Natural killer cell (primary cell): ENCODE measurements at regions not wholly inside any gene's neighbourhood (a gene's known extent, or its start where the extent isn't known, plus 50 kb on each side); places are given as distances from the start of the nearest gene placed in this dataset.
A peak's percentile ranks its signal among the peaks of the same experiment; 100 is the strongest.
"Not testable (repeated sequence)": the region's sequence is repeated elsewhere in the genome, so short reads cannot be mapped to it uniquely, and the experiment has no call there.

Experiments
- ATAC-seq, 3 donors: fragments of 150-1000 bp in 2 of 3; fragments of 200-7000 bp in 1 of 3; cut with Tn5 transposase; 1 replicate in 1 of 3; 2 replicates in 2 of 3; pipeline ENCODE4 v1.10.0; 2021; ENCODE audit warnings: mild to moderate bottlenecking in 2 of 3, moderate library complexity in 2 of 3
- DNase-seq, 2 donors: peaks; one replicate each; pipeline versions ENCODE4 v3.0.0 to v3.0.0-alpha.2; 2013 to 2021; ENCODE audit warnings: mixed read lengths in 1 of 2
- H3K27ac ChIP-seq: one replicate; pipeline ENCODE4 v1.5.1; 2013; ENCODE audit warnings: mild to moderate bottlenecking, low read length
- H3K27me3 ChIP-seq: one replicate; pipeline ENCODE4 v1.6.1; 2013; ENCODE audit warnings: low read length; ENCODE audit not compliant: control insufficient read depth, insufficient read depth
- H3K36me3 ChIP-seq: one replicate; pipeline ENCODE4 v1.6.1; 2013; ENCODE audit warnings: low read length; ENCODE audit not compliant: control insufficient read depth, insufficient read depth
- H3K4me1 ChIP-seq: one replicate; pipeline ENCODE4 v1.6.1; 2013; ENCODE audit warnings: low read length; ENCODE audit not compliant: control insufficient read depth, insufficient read depth
- H3K4me3 ChIP-seq: one replicate; pipeline ENCODE4 v1.5.1; 2013; ENCODE audit warnings: low read length
- H3K9me3 ChIP-seq: one replicate; pipeline ENCODE4 v1.6.1; 2013; ENCODE audit warnings: low read length; ENCODE audit not compliant: control insufficient read depth, insufficient read depth
- H3K27ac Mint-ChIP-seq, 2 donors: one replicate each; pipeline ENCODE4 v1.8.0; 2022; ENCODE audit warnings: mild to moderate bottlenecking in 2 of 2, mixed read lengths in 2 of 2, moderate library complexity in 1 of 2
- H3K27me3 Mint-ChIP-seq, 2 donors: one replicate each; pipeline ENCODE4 v1.8.0; 2022; ENCODE audit warnings: low read depth in 2 of 2, mixed read lengths in 2 of 2
- H3K36me3 Mint-ChIP-seq: one replicate; pipeline ENCODE4 v1.8.0; 2022; ENCODE audit warnings: mixed read lengths
- H3K4me1 Mint-ChIP-seq, 2 donors: one replicate each; pipeline ENCODE4 v1.8.0; 2022; ENCODE audit warnings: mixed read lengths in 2 of 2
- H3K4me3 Mint-ChIP-seq: one replicate; pipeline ENCODE4 v1.8.0; 2022; ENCODE audit warnings: mild to moderate bottlenecking, moderate library complexity, mixed read lengths
- H3K9me3 Mint-ChIP-seq, 2 donors: one replicate each; pipeline ENCODE4 v1.8.0; 2022; ENCODE audit warnings: mixed read lengths in 2 of 2
- WGBS: methylation state at CpG from one replicate; pipeline ENCODE4 v1.1.7; 2013; ENCODE audit warnings: missing lambda C conversion rate; ENCODE audit not compliant: insufficient coverage; 5-methylcytosine and 5-hydroxymethylcytosine counted together
- intact Hi-C: fragments of 100-400 bp; cut with micrococcal nuclease; formaldehyde crosslinking; loops from one replicate; pipeline ENCODE4 v1.14.2; 2022
- TF ChIP-seq, protein P1 (sequence below): fragments of 200-600 bp; IDR thresholded peaks from one replicate; pipeline ENCODE4 v1.8.0; 2022; ENCODE audit warnings: antibody characterized with exemption

DNA sequence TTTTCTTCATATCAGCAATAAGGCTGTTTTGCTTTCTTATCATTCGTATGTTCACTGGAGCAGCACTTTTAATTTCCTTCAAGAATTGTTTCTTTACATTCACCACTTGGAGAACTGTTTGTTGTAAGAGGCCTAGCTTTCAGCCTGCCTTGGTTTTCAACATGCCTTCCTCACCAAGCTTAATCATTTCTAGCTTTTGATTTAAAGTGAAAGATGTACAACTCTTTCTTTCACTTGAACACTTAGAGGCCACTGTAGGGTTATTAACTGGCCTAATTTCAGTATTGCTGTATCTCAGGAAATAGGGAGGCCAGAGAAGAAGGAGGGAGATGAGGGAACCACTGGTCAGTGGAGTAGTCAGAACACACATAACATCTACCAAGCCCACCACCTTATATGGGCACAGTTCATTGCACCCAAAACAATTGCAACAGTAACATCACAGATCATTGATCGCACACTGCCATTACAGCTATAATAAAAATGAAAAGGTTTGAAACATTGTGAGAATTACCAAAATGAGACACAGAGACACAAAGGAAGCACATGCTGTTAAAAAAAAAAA, 181.4 kb upstream of the TUBA3C start:
- DNase-seq (no peak), ATAC-seq (no peak)
- H3K27me3 Mint-ChIP-seq: no peaks in the 10 kb centered on the region
- no peak overlapping the region for H3K4me3 Mint-ChIP-seq
- intact Hi-C loops: no loop called here
- TF ChIP-seq, protein P1, sequence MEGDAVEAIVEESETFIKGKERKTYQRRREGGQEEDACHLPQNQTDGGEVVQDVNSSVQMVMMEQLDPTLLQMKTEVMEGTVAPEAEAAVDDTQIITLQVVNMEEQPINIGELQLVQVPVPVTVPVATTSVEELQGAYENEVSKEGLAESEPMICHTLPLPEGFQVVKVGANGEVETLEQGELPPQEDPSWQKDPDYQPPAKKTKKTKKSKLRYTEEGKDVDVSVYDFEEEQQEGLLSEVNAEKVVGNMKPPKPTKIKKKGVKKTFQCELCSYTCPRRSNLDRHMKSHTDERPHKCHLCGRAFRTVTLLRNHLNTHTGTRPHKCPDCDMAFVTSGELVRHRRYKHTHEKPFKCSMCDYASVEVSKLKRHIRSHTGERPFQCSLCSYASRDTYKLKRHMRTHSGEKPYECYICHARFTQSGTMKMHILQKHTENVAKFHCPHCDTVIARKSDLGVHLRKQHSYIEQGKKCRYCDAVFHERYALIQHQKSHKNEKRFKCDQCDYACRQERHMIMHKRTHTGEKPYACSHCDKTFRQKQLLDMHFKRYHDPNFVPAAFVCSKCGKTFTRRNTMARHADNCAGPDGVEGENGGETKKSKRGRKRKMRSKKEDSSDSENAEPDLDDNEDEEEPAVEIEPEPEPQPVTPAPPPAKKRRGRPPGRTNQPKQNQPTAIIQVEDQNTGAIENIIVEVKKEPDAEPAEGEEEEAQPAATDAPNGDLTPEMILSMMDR: no peak
- H3K36me3 Mint-ChIP-seq: no peaks in the 10 kb centered on the region
- Histone ChIP-seq H3K27ac (no peak overlapping the region), H3K36me3 (no peaks in the 10 kb centered on the region), H3K4me1 (no peaks in the 10 kb centered on the region), H3K4me3 (no peak overlapping the region), H3K27me3 (no peaks in the 10 kb centered on the region), H3K9me3 (no peaks in the 10 kb centered on the region)
- H3K9me3 Mint-ChIP-seq: no peaks in the 10 kb centered on the region
- H3K27ac Mint-ChIP-seq: no peak overlapping the region
- 17% methylated on average over 2 of the region's 2 CpGs for WGBS
- H3K4me1 Mint-ChIP-seq: no peaks in the 10 kb centered on the region

DNA sequence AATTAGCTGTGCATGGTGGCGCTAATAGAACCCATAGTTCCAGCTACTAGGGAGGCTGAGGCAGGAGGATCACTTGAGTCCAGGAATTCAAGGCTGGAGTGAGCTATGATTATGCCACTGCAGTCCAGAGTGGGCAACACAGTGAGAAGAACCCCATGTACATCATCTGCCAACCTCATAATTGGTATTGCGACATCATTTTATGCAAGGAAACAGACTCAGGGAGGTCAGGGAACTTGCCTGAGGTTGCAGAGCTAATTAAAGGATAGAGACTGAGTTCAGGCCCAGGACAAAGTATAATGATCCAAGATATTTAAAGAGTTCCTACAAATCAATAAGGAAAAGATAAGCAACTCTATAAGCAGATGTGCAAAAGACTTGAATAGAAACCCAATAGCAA, 178.1 kb upstream of the TUBA3C start:
- H3K4me3 ChIP-seq, H3K27ac Mint-ChIP-seq, intact Hi-C loops, H3K36me3 ChIP-seq, H3K9me3 ChIP-seq, H3K4me1 ChIP-seq, H3K27ac ChIP-seq, H3K9me3 Mint-ChIP-seq, H3K36me3 Mint-ChIP-seq, H3K4me3 Mint-ChIP-seq, H3K4me1 Mint-ChIP-seq, H3K27me3 ChIP-seq, DNase-seq, ATAC-seq, H3K27me3 Mint-ChIP-seq: not testable (repeated sequence)
- 84% methylated on average over 2 of the region's 2 CpGs for WGBS

DNA sequence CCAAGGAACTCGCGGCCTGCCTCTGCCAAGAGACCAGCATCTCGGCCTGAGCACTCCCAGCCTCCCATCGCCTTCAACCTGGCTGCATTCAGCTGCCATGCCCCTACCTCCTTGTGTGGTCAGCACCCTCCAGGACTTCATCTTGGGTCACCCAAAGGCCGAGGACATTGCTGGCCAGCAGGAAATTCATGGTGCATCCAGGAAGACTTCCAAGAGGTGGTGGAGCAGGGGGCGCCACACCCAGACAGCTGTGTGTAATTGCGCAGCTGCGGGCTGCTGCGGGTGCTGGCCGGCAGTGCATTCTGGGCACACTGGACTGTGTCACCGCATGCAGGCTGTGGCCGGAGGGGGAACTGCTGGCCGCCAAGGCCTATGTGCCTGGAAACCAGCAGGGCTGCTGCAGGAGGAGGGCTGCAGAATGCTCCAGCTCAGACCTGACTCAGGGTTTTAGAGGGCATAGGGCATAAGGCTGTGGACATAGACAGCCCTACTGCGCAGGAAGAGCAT, 164.3 kb upstream of the TUBA3C start:
- WGBS: 91% methylated on average over 14 of the region's 14 CpGs
- ATAC-seq: no peak
- Mint-ChIP-seq H3K36me3 (no peaks in the 10 kb centered on the region), H3K4me3 (no peak overlapping the region), H3K27ac (no peak overlapping the region), H3K9me3 (no peaks in the 10 kb centered on the region), H3K27me3 (peaks cover 0 to 10% of the 10 kb centered on the region in 2 donors), H3K4me1 (peaks cover 0 to 4% of the 10 kb centered on the region in 2 donors)
- peaks cover 4% of the 10 kb centered on the region for H3K4me1 ChIP-seq
- intact Hi-C loops: no loop called here
- no peaks in the 10 kb centered on the region for H3K27me3 ChIP-seq
- no peaks in the 10 kb centered on the region for H3K9me3 ChIP-seq
- DNase-seq: no peak
- no peaks in the 10 kb centered on the region for H3K36me3 ChIP-seq
- TF ChIP-seq, protein P1: no peak
- H3K4me3 ChIP-seq: no peak overlapping the region
- no peak overlapping the region for H3K27ac ChIP-seq

DNA sequence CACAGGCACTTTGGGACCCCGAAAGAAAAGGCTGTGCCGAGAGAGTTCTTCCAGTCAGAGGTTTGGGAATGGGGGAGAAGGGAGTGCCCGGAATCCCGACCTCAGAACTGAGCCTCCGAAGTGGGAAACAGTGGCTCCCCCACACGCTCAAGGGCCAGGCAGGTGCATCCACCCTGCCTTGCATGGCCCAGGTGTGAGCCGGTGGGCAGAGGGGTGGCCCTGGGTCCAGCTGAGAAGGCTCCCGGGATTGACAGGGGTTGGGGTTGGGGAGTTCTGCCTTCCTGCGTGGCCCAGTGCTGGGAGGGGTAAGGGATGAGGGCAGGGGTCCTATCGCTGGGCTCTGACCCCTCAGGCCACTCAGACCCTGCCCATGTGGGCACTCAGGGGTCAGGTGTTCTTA, 163.5 kb upstream of the TUBA3C start:
- Histone ChIP-seq H3K4me3 (no peak overlapping the region), H3K36me3 (no peaks in the 10 kb centered on the region), H3K4me1 (peaks cover 4% of the 10 kb centered on the region), H3K9me3 (no peaks in the 10 kb centered on the region), H3K27me3 (no peaks in the 10 kb centered on the region), H3K27ac (no peak overlapping the region)
- H3K4me1 Mint-ChIP-seq: peaks cover 0 to 4% of the 10 kb centered on the region in 2 donors
- peaks cover 0 to 10% of the 10 kb centered on the region in 2 donors for H3K27me3 Mint-ChIP-seq
- no peaks in the 10 kb centered on the region for H3K36me3 Mint-ChIP-seq
- H3K9me3 Mint-ChIP-seq: peaks cover 0 to 3% of the 10 kb centered on the region in 2 donors
- H3K27ac Mint-ChIP-seq: no peak overlapping the region
- DNase-seq (no peak), ATAC-seq (peak in 1 of 3 donors; percentile 41)
- TF ChIP-seq, protein P1: no peak
- no peak overlapping the region for H3K4me3 Mint-ChIP-seq
- intact Hi-C loops: no loop called here
- WGBS: 60% methylated on average over 10 of the region's 10 CpGs

DNA sequence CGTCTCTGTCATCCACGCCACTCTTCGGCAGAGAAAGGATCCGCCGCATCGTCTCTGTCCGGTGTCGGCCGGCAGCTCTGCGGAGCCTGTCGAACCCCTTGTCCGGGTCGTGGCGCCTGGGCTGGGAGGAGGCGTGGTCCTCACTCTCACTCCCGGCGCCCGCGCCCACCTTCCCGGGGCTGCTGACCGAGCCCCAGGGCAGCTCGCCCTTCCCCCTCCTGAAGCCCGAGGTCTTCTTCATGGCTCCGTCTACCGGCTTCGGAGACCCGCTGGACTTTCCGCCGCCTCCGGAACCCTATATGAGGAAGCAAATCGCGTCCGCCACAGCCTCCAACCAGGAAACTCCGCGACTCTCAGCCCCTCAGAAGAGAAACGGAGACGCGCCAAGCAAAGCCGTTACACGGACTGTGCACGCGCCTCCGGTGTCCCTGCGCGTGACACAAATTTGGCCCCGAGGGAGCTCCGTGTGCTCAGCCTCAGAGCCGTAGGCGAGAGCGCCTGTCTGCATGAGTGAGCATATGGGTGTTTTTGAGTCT, 163.0 kb upstream of the TUBA3C start:
- H3K4me1 ChIP-seq, H3K9me3 ChIP-seq, H3K27me3 ChIP-seq, H3K4me1 Mint-ChIP-seq, H3K27ac ChIP-seq, H3K4me3 Mint-ChIP-seq, H3K27me3 Mint-ChIP-seq, H3K9me3 Mint-ChIP-seq, ATAC-seq, H3K4me3 ChIP-seq, H3K36me3 Mint-ChIP-seq, H3K27ac Mint-ChIP-seq, DNase-seq, H3K36me3 ChIP-seq, intact Hi-C loops: not testable (repeated sequence)
- WGBS: 25% methylated on average over 41 of the region's 50 CpGs
